A673 (cell line): ENCODE measurements at regions not wholly inside any gene's neighbourhood (a gene's known extent, or its start where the extent isn't known, plus 50 kb on each side); places are given as distances from the start of the nearest gene placed in this dataset.

Experiments
- CTCF ChIP-seq: fragments of 300-800, 200-600 bp; sonication (generic); conservative IDR thresholded peaks from 2 replicates; pipeline ENCODE4 v1.5.1; 2017; ENCODE audit warnings: low read depth, mild to moderate bottlenecking, antibody characterized with exemption, low read length, moderate library complexity, mixed read lengths
- EZH2 ChIP-seq: fragments of 200-600 bp; sonication (generic); IDR thresholded peaks from 2 replicates; pipeline ENCODE4 v1.6.1; 2017; ENCODE audit warnings: borderline replicate concordance, low read depth, mild to moderate bottlenecking, mixed read lengths, antibody characterized with exemption, low read length; ENCODE audit not compliant: poor library complexity, severe bottlenecking

- TF ChIP-seq EZH2 (no peak), CTCF (no peak)
These were observed 441.3 kb upstream of the CCNG1 start for GRCh38 chr5:162996053-162996452.
